ENCODE measurements at regions not wholly inside any gene's neighbourhood (a gene's known extent, or its start where the extent isn't known, plus 50 kb on each side); places are given as distances from the start of the nearest gene placed in this dataset.

GRCh38 chr14:22097586-22098292, 424.1 kb upstream of the OR4E1 start:
- Histone ChIP-seq H3K27ac (ENCODE audit: low read depth in 1 of 2, low read length in 2 of 2) (no peak overlapping the region), H3K9me3 (replicated peaks in 1 of 2; ENCODE audit: control insufficient read depth in 1 of 2, insufficient read depth in 1 of 2, low read length in 2 of 2) (no peaks in the 10 kb centered on the region), H3K36me3 (replicated peaks in 1 of 2; ENCODE audit: control insufficient read depth in 1 of 2, insufficient read depth in 2 of 2, low read length in 2 of 2) (no peaks in the 10 kb centered on the region), H2AFZ (ENCODE audit: insufficient read depth, low read depth, low read length, poor library complexity, severe bottlenecking) (no peak overlapping the region), H3K4me3 (replicated peaks in 1 of 3; ENCODE audit: low read depth in 2 of 3, low read length in 3 of 3) (no peak overlapping the region), H3K4me1 (ENCODE audit: control insufficient read depth in 1 of 2, insufficient read depth in 2 of 2, low read length in 2 of 2) (no peaks in the 10 kb centered on the region), H3K4me2 (replicated peaks; ENCODE audit: extremely low read depth, low read length, poor library complexity, severe bottlenecking) (no peak overlapping the region), H3K27me3 (ENCODE audit: control insufficient read depth in 2 of 2, insufficient read depth in 2 of 2, low read length in 2 of 2) (no peaks in the 10 kb centered on the region), H3K79me2 (ENCODE audit: insufficient read depth, low read length) (no peaks in the 10 kb centered on the region), H4K20me1 (ENCODE audit: insufficient read depth, low read length) (no peaks in the 10 kb centered on the region), H3K9ac (ENCODE audit: insufficient read depth, low read length, poor library complexity, severe bottlenecking) (no peak overlapping the region)
- Mint-ChIP-seq H3K27ac (no peak overlapping the region), H3K4me1 (peaks cover 19% of the 10 kb centered on the region), H3K9me3 (no peaks in the 10 kb centered on the region), H3K27me3 (ENCODE audit: low read depth in 3 of 3) (no peaks in the 10 kb centered on the region), H3K36me3 (no peaks in the 10 kb centered on the region), H3K4me3 (no peak overlapping the region)
- no peak for TF ChIP-seq CTCF (IDR thresholded peaks at IDR 0.05)
- intact Hi-C loops (cut with micrococcal nuclease): no loop called here
- no peak for DNase-seq
- no CpG with 5 or more reads among the region's 4 CpGs for WGBS (ENCODE audit: insufficient coverage)

GRCh38 chr14:22097072-22097471, 423.5 kb upstream of the OR4E1 start:
- no peaks in the 10 kb centered on the region for H3K4me1 ChIP-seq (ENCODE audit: control insufficient read depth in 1 of 2, insufficient read depth in 2 of 2, low read length in 2 of 2)
- H3K4me3 ChIP-seq (replicated peaks in 1 of 3; ENCODE audit: low read depth in 2 of 3, low read length in 3 of 3): no peak overlapping the region
- no peak for DNase-seq
- H2AFZ ChIP-seq (ENCODE audit: insufficient read depth, low read depth, low read length, poor library complexity, severe bottlenecking): no peak overlapping the region
- Mint-ChIP-seq H3K27me3 (ENCODE audit: low read depth in 3 of 3) (no peaks in the 10 kb centered on the region), H3K4me3 (no peak overlapping the region), H3K4me1 (peaks cover 19% of the 10 kb centered on the region), H3K27ac (no peak overlapping the region), H3K36me3 (no peaks in the 10 kb centered on the region), H3K9me3 (no peaks in the 10 kb centered on the region)
- H4K20me1 ChIP-seq (ENCODE audit: insufficient read depth, low read length): no peaks in the 10 kb centered on the region
- no peaks in the 10 kb centered on the region for H3K9me3 ChIP-seq (replicated peaks in 1 of 2; ENCODE audit: control insufficient read depth in 1 of 2, insufficient read depth in 1 of 2, low read length in 2 of 2)
- H3K79me2 ChIP-seq (ENCODE audit: insufficient read depth, low read length): no peaks in the 10 kb centered on the region
- no peak overlapping the region for H3K9ac ChIP-seq (ENCODE audit: insufficient read depth, low read length, poor library complexity, severe bottlenecking)
- no peak overlapping the region for H3K27ac ChIP-seq (ENCODE audit: low read depth in 1 of 2, low read length in 2 of 2)
- intact Hi-C loops (cut with micrococcal nuclease): no loop called here
- H3K36me3 ChIP-seq (replicated peaks in 1 of 2; ENCODE audit: control insufficient read depth in 1 of 2, insufficient read depth in 2 of 2, low read length in 2 of 2): no peaks in the 10 kb centered on the region
- H3K4me2 ChIP-seq (replicated peaks; ENCODE audit: extremely low read depth, low read length, poor library complexity, severe bottlenecking): no peak overlapping the region
- no CpG with 5 or more reads among the region's 5 CpGs for WGBS (ENCODE audit: insufficient coverage)
- no peaks in the 10 kb centered on the region for H3K27me3 ChIP-seq (ENCODE audit: control insufficient read depth in 2 of 2, insufficient read depth in 2 of 2, low read length in 2 of 2)
- no peak for TF ChIP-seq CTCF (IDR thresholded peaks at IDR 0.05)

All from CD14-positive monocyte (primary cell).